ENCODE measurements at regions not wholly inside any gene's neighbourhood (a gene's known extent, or its start where the extent isn't known, plus 50 kb on each side); places are given as distances from the start of the nearest gene placed in this dataset.

GRCh38 chr14:49950275-49951228 is 57.7 kb downstream of the ARF6 start:
- Histone ChIP-seq H3K18ac (ENCODE audit: extremely low read depth, low read length) (no peak overlapping the region), H2BK12ac (ENCODE audit: low read depth, low read length) (no peak overlapping the region), H2BK120ac (replicated peaks; ENCODE audit: low read depth, low read length) (no peak overlapping the region), H3K14ac (ENCODE audit: insufficient read length) (no peak overlapping the region), H3K79me2 (ENCODE audit: control insufficient read depth in 1 of 2, insufficient read depth in 2 of 2, low read length in 2 of 2) (no peaks in the 10 kb centered on the region), H3K4me1 (replicated peaks in 1 of 4; ENCODE audit: control insufficient read depth in 3 of 4, insufficient read depth in 4 of 4, low read length in 3 of 4) (no peaks in the 10 kb centered on the region), H3K27me3 (replicated peaks in 1 of 4; ENCODE audit: control insufficient read depth in 3 of 4, extremely low read depth in 1 of 4, insufficient read depth in 3 of 4, low read length in 3 of 4) (no peaks in the 10 kb centered on the region), H3K23ac (ENCODE audit: insufficient read length) (no peak overlapping the region), H4K8ac (ENCODE audit: extremely low read depth, insufficient read depth, low read length) (no peak overlapping the region), H2BK5ac (ENCODE audit: low read depth, low read length) (no peak overlapping the region), H4K91ac (replicated peaks; ENCODE audit: insufficient read length, low read length) (no peak overlapping the region), H3K4me3 (ENCODE audit: extremely low read depth in 1 of 4, insufficient read depth in 2 of 4, low read depth in 3 of 4, low read length in 4 of 4) (no peak overlapping the region), H3K27ac (ENCODE audit: low read depth, low read length) (no peak overlapping the region), H4K20me1 (replicated peaks in 1 of 2; ENCODE audit: control insufficient read depth in 1 of 2, insufficient read depth in 2 of 2, low read length in 2 of 2) (no peaks in the 10 kb centered on the region), H3K36me3 (ENCODE audit: control insufficient read depth in 2 of 4, insufficient read depth in 4 of 4, low read length in 3 of 4) (no peaks in the 10 kb centered on the region), H3K9me3 (ENCODE audit: insufficient read depth in 2 of 2, low read depth in 1 of 2, low read length in 1 of 2) (no peaks in the 10 kb centered on the region), H2BK15ac (ENCODE audit: low read length) (no peak overlapping the region), H3K23me2 (ENCODE audit: low read depth, low read length) (no peaks in the 10 kb centered on the region), H3K56ac (replicated peaks; ENCODE audit: insufficient read length, low read depth, low read length) (no peak overlapping the region), H2BK20ac (ENCODE audit: low read length) (no peak overlapping the region), H3K4ac (replicated peaks; ENCODE audit: insufficient read length, low read depth, low read length) (no peak overlapping the region), H4K5ac (ENCODE audit: insufficient read length, low read depth, low read length) (no peak overlapping the region), H3K4me2 (ENCODE audit: insufficient read depth in 1 of 2, low read depth in 2 of 2, low read length in 2 of 2) (no peak overlapping the region), H2AK5ac (ENCODE audit: low read depth, low read length) (no peak overlapping the region), H3K79me1 (ENCODE audit: low read depth, low read length) (no peaks in the 10 kb centered on the region), H3K9ac (replicated peaks in 1 of 4; ENCODE audit: extremely low read depth in 1 of 4, low read depth in 3 of 4, low read length in 3 of 4) (no peak overlapping the region), H2AFZ (ENCODE audit: low read length) (no peak overlapping the region)
- 73% methylated on average over 4 of the region's 4 CpGs; no CpG with 5 or more reads in 1 of the 2 experiments for WGBS, 2 experiments (ENCODE audit: extremely low coverage in 1 of 2, insufficient coverage in 1 of 2, insufficient read length in 1 of 2, insufficient replicate concordance in 2 of 2, low coverage in 1 of 2, low lambda C conversion rate in 2 of 2, missing lambda C conversion rate in 1 of 2)
- ChIA-PET CTCF (ENCODE audit: partially characterized antibody) (interaction anchor here (0.6 to 1.9 kb wide), 4 partner anchors 11 to 992 kb away, joined by 3 to 4 read pairs (median 4); no protein-coding TSS in a partner anchor), POLR2A (ENCODE audit: partially characterized antibody) (interaction anchor here (0.9 kb wide), 1 partner anchor 10 kb away, joined by 3 read pairs; no protein-coding TSS in a partner anchor)
- DNase-seq (ENCODE audit: low read depth in 1 of 2, low spot score in 2 of 2) (no peak), FAIRE-seq (no peak)
- TF ChIP-seq PHF8 (conservative IDR thresholded peaks at IDR 0.05; ENCODE audit: low read depth, low read length), result no peak
- no peak for TF ChIP-seq TEAD4 (IDR thresholded peaks at IDR 0.05; ENCODE audit: low read depth, low read length)
- TF ChIP-seq BRCA1 (IDR thresholded peaks at IDR 0.05; ENCODE audit: low read depth, low read length), result no peak
- no peak for TF ChIP-seq HDAC6 (IDR thresholded peaks at IDR 0.05; ENCODE audit: low read depth, low read length)
- TF ChIP-seq SP4 (IDR thresholded peaks at IDR 0.05; ENCODE audit: low read length), result no peak
- TF ChIP-seq SP1 (IDR thresholded peaks at IDR 0.05; ENCODE audit: low read depth, low read length), result no peak
- TF ChIP-seq SRF (IDR thresholded peaks at IDR 0.05; ENCODE audit: low read depth, low read length), result no peak
- no peak for TF ChIP-seq CBX5 (IDR thresholded peaks at IDR 0.05; ENCODE audit: low read depth, low read length)
- TF ChIP-seq SIX5 (IDR thresholded peaks at IDR 0.05; ENCODE audit: low read depth, low read length), result no peak
- TF ChIP-seq EP300 (IDR thresholded peaks at IDR 0.05; ENCODE audit: borderline replicate concordance in 1 of 2, low read depth in 2 of 2, low read length in 2 of 2), result no peak
- no peak for TF ChIP-seq HDAC2 (IDR thresholded peaks at IDR 0.05; ENCODE audit: borderline replicate concordance in 1 of 2, low read depth in 2 of 2, low read length in 2 of 2)

Measured in H1 (cell line).